A673 (cell line): ENCODE measurements at regions not wholly inside any gene's neighbourhood (a gene's known extent, or its start where the extent isn't known, plus 50 kb on each side); places are given as distances from the start of the nearest gene placed in this dataset.

Experiments used
- BruUV-seq: library from RNA; stranded (reverse); fragments of 400-500 nt; replicated peaks from 2 replicates; lab custom pipeline; 2021; lab: Mats Ljungman, UMichigan
- CTCF ChIA-PET: fragments of 300-600 bp; sonication (Branson Sonifier 250); formaldehyde crosslinking; loops from one replicate; lab custom pipeline; 2022; ENCODE audit warnings: antibody characterized with exemption; lab: Charles Lee
- POLR2A ChIA-PET: fragments of 300-600 bp; sonication (Branson Sonifier 250); formaldehyde crosslinking; loops from one replicate; lab custom pipeline; 2022; ENCODE audit warnings: antibody characterized with exemption; ENCODE audit not compliant: low non-redundant PET; lab: Charles Lee
- DNase-seq: peaks from one replicate; pipeline ENCODE4 v3.0.0-alpha.2; 2015; ENCODE audit warnings: low spot score
- H3K27ac ChIP-seq: fragments of 200-600 bp; sonication (generic); 2 replicates; pipeline ENCODE4 v1.5.1; 2016; ENCODE audit warnings: mixed run types, low read depth, mild to moderate bottlenecking, mixed read lengths, antibody characterized with exemption, low read length; ENCODE audit not compliant: poor library complexity, severe bottlenecking
- H3K27me3 ChIP-seq: fragments of 200-600 bp; sonication (generic); replicated peaks from 2 replicates; pipeline ENCODE4 v1.6.1; 2017; ENCODE audit warnings: mixed run types, low read depth, mild to moderate bottlenecking, mixed read lengths, antibody characterized with exemption, low read length; ENCODE audit not compliant: insufficient read depth, poor library complexity
- H3K36me3 ChIP-seq: fragments of 200-600 bp; sonication (generic); 2 replicates; pipeline ENCODE4 v1.6.1; 2016; ENCODE audit warnings: mixed run types, mild to moderate bottlenecking, mixed read lengths, antibody characterized with exemption, low read length; ENCODE audit not compliant: insufficient read depth, poor library complexity, severe bottlenecking
- H3K4me1 ChIP-seq: fragments of 200-600 bp; sonication (generic); 2 replicates; pipeline ENCODE4 v1.6.1; 2017; ENCODE audit warnings: mixed run types, mild to moderate bottlenecking, mixed read lengths, antibody characterized with exemption, low read length; ENCODE audit not compliant: insufficient read depth, poor library complexity, severe bottlenecking
- H3K4me3 ChIP-seq: fragments of 200-600 bp; sonication (generic); 2 replicates; pipeline ENCODE4 v1.5.1; 2016; ENCODE audit warnings: low read depth, mixed run types, mild to moderate bottlenecking, mixed read lengths, low read length; ENCODE audit not compliant: poor library complexity, severe bottlenecking
- H3K9me3 ChIP-seq: fragments of 200-600 bp; sonication (generic); 2 replicates; pipeline ENCODE4 v1.6.1; 2016; ENCODE audit warnings: mixed run types, low read depth, mild to moderate bottlenecking, mixed read lengths, antibody characterized with exemption, low read length; ENCODE audit not compliant: poor library complexity, severe bottlenecking
- CTCF ChIP-seq: fragments of 300-800, 200-600 bp; sonication (generic); conservative IDR thresholded peaks from 2 replicates; pipeline ENCODE4 v1.5.1; 2017; ENCODE audit warnings: low read depth, mild to moderate bottlenecking, antibody characterized with exemption, low read length, moderate library complexity, mixed read lengths
- EZH2 ChIP-seq: fragments of 200-600 bp; sonication (generic); IDR thresholded peaks from 2 replicates; pipeline ENCODE4 v1.6.1; 2017; ENCODE audit warnings: borderline replicate concordance, low read depth, mild to moderate bottlenecking, mixed read lengths, antibody characterized with exemption, low read length; ENCODE audit not compliant: poor library complexity, severe bottlenecking
- intact Hi-C: fragments of 100-400 bp; cut with micrococcal nuclease; formaldehyde crosslinking; loops from one replicate; pipeline ENCODE4 v1.10.0; 2022; ENCODE audit not compliant: unreplicated experiment

DNA sequence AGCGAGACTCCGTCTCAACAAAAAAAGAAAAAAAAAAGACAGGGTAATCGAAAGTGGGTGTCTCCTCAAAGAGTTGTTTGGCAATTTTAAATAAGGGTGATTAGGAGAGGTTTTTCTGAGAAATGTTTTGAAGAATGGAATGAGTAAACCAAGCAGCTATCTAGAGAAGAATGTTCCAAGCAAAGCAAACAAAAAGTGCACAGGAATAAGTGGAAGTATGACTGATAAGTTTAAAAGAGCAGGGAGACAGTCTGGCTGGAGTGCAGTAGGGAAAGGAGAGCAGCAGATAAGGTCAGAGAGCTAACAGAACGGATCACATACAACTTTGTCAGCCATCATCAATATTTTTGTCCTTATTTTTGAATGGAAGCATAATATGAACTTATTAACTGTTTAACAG is 853.5 kb downstream of the TUSC7 start:
- intact Hi-C loops = no loop called here

DNA sequence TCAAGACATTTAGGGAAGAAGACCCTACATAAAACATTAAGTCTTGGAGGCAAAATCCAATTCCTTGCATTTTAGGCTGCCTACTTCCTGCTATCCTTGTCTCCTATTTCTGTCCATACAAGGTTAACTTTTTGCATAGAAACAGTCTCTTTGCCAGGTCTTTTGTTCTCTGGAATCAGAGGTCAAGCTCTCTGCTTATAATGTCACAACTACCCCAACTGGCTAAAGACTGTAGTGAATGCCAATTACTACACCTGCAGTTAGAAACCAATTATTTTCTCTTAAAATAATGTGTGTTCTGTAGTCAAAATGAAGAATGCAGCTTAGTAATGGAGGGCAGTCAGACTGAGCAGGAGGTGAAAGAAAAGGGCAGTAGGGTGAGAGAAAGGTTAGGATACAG is 856.2 kb downstream of the TUSC7 start:
- Histone ChIP-seq H3K27ac (no peak overlapping the region), H3K36me3 (no peaks in the 10 kb centered on the region), H3K27me3 (no peaks in the 10 kb centered on the region), H3K4me3 (no peak overlapping the region), H3K4me1 (no peaks in the 10 kb centered on the region), H3K9me3 (no peaks in the 10 kb centered on the region)
- no TSS peak for BruUV-seq
- no peak for TF ChIP-seq EZH2
- no peak for TF ChIP-seq CTCF
- intact Hi-C loops = no loop called here
- DNase-seq = no peak
- ChIA-PET POLR2A (no interaction called here), CTCF (no interaction called here)

More for the DNA sequence above, 853.5 kb downstream of the TUSC7 start:
- Histone ChIP-seq H3K27ac (no peak overlapping the region), H3K9me3 (no peaks in the 10 kb centered on the region), H3K27me3 (no peaks in the 10 kb centered on the region), H3K4me1 (no peaks in the 10 kb centered on the region), H3K36me3 (no peaks in the 10 kb centered on the region), H3K4me3 (no peak overlapping the region)
- BruUV-seq = no TSS peak
- CTCF ChIA-PET = no interaction called here
- POLR2A ChIA-PET = interaction anchor here (0.7 kb wide), 1 partner anchor 143 kb away, joined by 6 read pairs; no protein-coding TSS in a partner anchor
- no peak for DNase-seq
- TF ChIP-seq CTCF (no peak), EZH2 (no peak)

DNA sequence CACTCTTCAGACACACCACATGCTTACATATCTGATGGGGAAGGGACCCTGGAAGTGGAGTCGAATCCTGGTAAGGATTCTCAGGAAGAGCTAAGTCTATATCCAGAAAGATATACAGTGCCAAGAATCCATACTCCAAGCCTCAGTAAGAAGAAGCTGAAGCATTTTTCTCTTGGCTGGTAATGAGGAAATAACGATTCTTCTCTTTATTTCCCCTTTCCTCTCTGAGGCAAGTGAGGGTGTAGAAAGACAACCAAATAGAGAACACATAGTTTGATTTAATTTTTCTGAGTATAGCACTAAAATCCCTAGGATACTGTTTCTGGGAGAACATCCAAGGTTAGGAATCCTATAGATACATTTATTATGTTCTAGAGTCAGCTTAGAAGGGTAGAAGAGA is 857.3 kb downstream of the TUSC7 start:
- DNase-seq = no peak
- ChIA-PET CTCF (no interaction called here), POLR2A (no interaction called here)
- H3K27ac ChIP-seq = no peak overlapping the region
- no TSS peak for BruUV-seq
- H3K9me3 ChIP-seq = no peaks in the 10 kb centered on the region
- H3K36me3 ChIP-seq = no peaks in the 10 kb centered on the region
- H3K27me3 ChIP-seq = no peaks in the 10 kb centered on the region
- TF ChIP-seq CTCF (no peak), EZH2 (no peak)
- no peak overlapping the region for H3K4me3 ChIP-seq
- intact Hi-C loops = no loop called here
- no peaks in the 10 kb centered on the region for H3K4me1 ChIP-seq
